GM04503 (cell line): ENCODE measurements at regions not wholly inside any gene's neighbourhood (a gene's known extent, or its start where the extent isn't known, plus 50 kb on each side); places are given as distances from the start of the nearest gene placed in this dataset.
"Not testable (repeated sequence)": the region's sequence is repeated elsewhere in the genome, so short reads cannot be mapped to it uniquely, and the experiment has no call there.

Source experiments
- DNase-seq: peaks from one replicate; pipeline ENCODE4 v3.0.0-alpha.2; 2012; ENCODE audit warnings: low read depth

GRCh38 chr2:4930704-4931103 lies 761.5 kb upstream of the SOX11 start:
- DNase-seq: no peak

GRCh38 chr2:4931721-4932365 lies 760.3 kb upstream of the SOX11 start:
- DNase-seq: no peak

GRCh38 chr2:4935291-4935690 lies 756.9 kb upstream of the SOX11 start:
- not testable (repeated sequence) for DNase-seq

- DNase-seq: no peak
Observed at GRCh38 chr2:4937550-4937949, 754.6 kb upstream of the SOX11 start.

GRCh38 chr2:4938206-4938605 lies 754.0 kb upstream of the SOX11 start:
- no peak for DNase-seq

GRCh38 chr2:4942441-4942840 lies 749.7 kb upstream of the SOX11 start:
- DNase-seq: no peak

- DNase-seq: no peak
Observed at GRCh38 chr2:4947911-4948310, 744.3 kb upstream of the SOX11 start.

- no peak for DNase-seq
Observed at GRCh38 chr2:4951368-4951767, 740.8 kb upstream of the SOX11 start.

GRCh38 chr2:4959219-4959618 lies 733.0 kb upstream of the SOX11 start:
- no peak for DNase-seq

GRCh38 chr2:4962419-4962818 lies 729.8 kb upstream of the SOX11 start:
- no peak for DNase-seq

GRCh38 chr2:4963106-4963505 lies 729.1 kb upstream of the SOX11 start:
- DNase-seq: no peak

- DNase-seq: no peak
Observed at GRCh38 chr2:4964001-4964540, 728.1 kb upstream of the SOX11 start.

GRCh38 chr2:4964579-4964978 lies 727.6 kb upstream of the SOX11 start:
- no peak for DNase-seq

GRCh38 chr2:4965556-4966320 lies 726.4 kb upstream of the SOX11 start:
- no peak for DNase-seq

- DNase-seq: no peak
Observed at GRCh38 chr2:4967206-4967605, 725.0 kb upstream of the SOX11 start.

- DNase-seq: no peak
Observed at GRCh38 chr2:4972472-4972871, 719.7 kb upstream of the SOX11 start.

- no peak for DNase-seq
Observed at GRCh38 chr2:4973354-4973753, 718.8 kb upstream of the SOX11 start.

GRCh38 chr2:4973973-4974372 lies 718.2 kb upstream of the SOX11 start:
- no peak for DNase-seq

- DNase-seq: no peak
Observed at GRCh38 chr2:4976407-4976806, 715.8 kb upstream of the SOX11 start.

- no peak for DNase-seq
Observed at GRCh38 chr2:4979111-4979510, 713.1 kb upstream of the SOX11 start.

- no peak for DNase-seq
Observed at GRCh38 chr2:4980995-4981394, 711.2 kb upstream of the SOX11 start.

- DNase-seq: no peak
Observed at GRCh38 chr2:4981802-4982409, 710.3 kb upstream of the SOX11 start.

- not testable (repeated sequence) for DNase-seq
Observed at GRCh38 chr2:4988444-4988843, 703.7 kb upstream of the SOX11 start.
